ENCODE measurements at regions not wholly inside any gene's neighbourhood (a gene's known extent, or its start where the extent isn't known, plus 50 kb on each side); places are given as distances from the start of the nearest gene placed in this dataset.
"Not testable (repeated sequence)": the region's sequence is repeated elsewhere in the genome, so short reads cannot be mapped to it uniquely, and the experiment has no call there.

DNA sequence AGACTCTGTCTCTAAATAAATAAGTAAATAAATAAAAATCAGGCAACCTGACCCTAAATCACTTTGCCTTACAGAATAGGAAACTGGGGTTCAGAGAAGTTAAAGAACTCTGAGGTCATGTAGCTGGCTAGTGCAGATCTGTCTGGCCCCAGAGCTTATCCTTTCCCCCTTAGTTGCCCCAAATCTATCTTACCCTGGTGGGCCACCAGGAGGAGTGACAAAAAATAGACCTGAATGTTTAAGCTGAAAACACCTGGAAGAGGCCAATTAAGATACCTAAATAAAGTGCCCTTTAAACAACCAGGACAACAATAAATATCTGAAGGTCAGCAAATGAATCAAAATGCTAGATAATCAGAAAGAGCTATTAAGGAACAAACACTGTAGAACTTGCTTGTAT lies 59.7 kb downstream of the TEX35 start:
- DNase-seq (ENCODE audit: low read depth) = no peak

- no peak for DNase-seq (ENCODE audit: low read depth)
Observed at GRCh38 chr1:178573330-178573729, 60.4 kb downstream of the TEX35 start.

- DNase-seq (ENCODE audit: low read depth) = no peak
Observed at GRCh38 chr1:178574345-178574744, 61.4 kb downstream of the TEX35 start.

GRCh38 chr1:178575611-178576361 lies 62.9 kb downstream of the TEX35 start:
- no peak for DNase-seq (ENCODE audit: low read depth)

- no peak for DNase-seq (ENCODE audit: low read depth)
Observed at GRCh38 chr1:178576841-178577240, 63.9 kb downstream of the TEX35 start.

DNA sequence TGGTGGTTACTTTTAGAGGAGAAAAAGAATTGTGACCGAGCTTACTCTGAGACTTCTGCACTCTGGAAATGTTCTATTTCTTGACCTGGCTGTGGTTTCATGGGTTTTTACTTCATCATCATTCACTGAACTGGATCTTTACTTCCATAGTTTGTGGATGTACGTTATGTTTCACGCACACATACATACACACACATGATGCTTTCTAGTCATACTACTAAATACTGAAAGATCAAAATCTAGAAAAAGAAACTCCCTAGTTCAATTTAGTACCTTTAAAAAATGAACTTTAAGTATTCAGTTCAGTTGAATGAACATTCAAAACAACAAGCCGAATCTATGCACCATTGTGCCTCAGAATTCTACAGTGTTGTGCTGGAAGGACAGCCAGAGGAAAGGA lies 65.0 kb downstream of the TEX35 start:
- no peak for DNase-seq (ENCODE audit: low read depth)

GRCh38 chr1:178578541-178578940 lies 65.6 kb downstream of the TEX35 start:
- DNase-seq (ENCODE audit: low read depth) = no peak

DNA sequence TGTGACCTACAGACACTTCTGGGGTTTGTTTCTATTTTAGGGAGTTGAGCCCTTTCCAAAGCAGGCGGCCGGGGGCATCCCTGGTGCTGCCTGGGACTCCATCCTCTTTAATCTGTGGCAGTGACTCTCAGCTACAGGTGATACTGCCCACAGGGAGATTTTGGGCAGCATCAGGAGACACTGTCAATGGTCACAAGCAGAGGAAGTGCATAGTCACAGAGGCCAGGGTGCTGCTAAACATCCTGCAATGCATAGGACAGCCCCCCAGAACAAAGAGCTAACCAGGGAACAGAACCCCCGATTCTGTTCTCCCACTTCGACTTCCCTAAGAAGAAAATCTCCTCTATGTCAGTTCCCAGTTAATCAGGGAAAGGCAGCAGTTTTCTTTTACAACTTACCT lies 66.2 kb downstream of the TEX35 start:
- no peak for DNase-seq (ENCODE audit: low read depth)

DNA sequence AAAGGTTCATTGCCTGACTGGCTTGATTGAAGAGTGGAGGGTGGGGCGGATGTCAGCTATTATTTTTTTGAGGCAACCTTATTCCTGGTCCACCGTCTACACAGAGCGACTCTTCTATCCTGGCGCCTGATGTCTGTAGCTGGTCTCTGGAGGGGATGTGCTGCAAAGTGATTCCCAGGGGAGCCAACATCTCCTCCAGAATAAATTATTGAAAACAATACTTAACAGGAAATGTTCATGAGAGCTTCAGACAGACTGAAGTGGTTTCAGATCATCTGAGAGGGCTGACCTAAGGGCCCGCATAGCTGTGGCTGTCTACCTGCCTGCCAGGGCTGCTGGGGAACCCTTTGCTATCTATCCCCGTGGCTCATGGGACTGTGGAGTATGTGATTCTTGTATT lies 66.7 kb downstream of the TEX35 start:
- DNase-seq (ENCODE audit: low read depth) = no peak

DNA sequence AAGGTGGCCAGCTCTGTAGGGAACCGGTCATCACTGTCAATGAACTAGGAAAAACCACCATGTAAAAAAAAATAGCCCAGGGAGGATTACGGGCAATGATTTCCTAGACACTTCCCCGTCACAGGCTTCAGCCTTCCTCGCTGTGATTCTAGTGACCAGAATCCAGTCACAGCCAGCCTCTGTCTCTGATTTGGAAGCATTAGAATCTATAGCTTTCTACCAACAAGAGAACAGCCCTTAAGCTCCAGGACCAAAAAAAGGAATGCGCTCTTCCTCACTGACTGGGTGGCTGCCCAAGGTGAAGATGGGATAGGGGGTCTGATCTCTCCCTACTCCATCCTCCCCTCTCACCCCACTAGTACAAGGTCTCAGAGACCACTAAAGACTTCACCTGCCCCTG lies 67.2 kb downstream of the TEX35 start:
- DNase-seq (ENCODE audit: low read depth) = no peak

GRCh38 chr1:178580876-178581275 lies 68.0 kb downstream of the TEX35 start:
- DNase-seq (ENCODE audit: low read depth) = no peak

DNA sequence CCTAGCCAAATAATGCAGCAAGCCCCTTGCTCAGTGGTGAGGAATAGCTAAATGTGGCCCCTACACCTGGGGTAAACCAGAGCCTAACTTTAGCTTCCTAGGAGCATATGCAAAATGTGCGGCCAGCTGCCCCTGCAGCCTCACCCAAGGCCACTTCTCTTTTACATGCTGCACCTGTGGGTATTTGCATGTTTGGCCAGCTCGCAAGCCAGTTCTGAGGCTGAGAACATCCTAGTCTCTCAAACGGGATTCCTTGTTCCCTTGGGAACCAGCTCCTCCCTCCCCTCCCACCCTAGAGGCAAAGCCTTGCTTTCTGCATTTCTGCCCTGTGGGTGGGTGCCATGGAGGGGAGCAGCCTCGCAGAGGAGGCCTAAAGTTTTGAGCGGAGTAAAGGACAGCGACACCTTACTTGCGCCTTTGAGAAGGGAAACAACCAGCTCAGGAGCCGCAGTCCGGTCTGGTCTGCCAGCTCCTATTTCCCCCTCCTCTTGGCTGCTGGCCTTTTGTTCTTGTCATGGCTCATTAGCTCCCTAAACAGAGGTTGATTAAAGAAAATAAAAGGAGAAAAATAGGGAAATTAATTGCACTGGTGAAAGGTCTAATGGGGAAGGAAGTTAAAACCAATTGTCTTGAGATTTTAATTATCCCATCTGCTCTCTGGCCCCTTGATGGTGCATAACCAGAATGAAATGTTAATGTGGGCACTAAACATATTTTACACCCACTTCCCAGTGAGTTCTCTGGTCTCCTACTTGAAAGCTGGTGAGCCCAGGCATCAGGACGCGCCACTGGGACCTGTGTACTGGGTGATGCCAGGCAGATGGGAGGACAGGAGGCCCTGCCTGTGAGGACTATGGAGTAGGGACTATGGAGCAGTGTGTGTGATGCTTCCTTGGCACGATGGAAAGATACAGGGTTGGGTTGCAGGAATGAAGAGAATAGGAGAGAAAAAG lies 68.7 kb downstream of the TEX35 start:
- no peak for DNase-seq (ENCODE audit: low read depth)

- DNase-seq (ENCODE audit: low read depth) = no peak
Observed at GRCh38 chr1:178587096-178587495, 74.2 kb downstream of the TEX35 start.

DNA sequence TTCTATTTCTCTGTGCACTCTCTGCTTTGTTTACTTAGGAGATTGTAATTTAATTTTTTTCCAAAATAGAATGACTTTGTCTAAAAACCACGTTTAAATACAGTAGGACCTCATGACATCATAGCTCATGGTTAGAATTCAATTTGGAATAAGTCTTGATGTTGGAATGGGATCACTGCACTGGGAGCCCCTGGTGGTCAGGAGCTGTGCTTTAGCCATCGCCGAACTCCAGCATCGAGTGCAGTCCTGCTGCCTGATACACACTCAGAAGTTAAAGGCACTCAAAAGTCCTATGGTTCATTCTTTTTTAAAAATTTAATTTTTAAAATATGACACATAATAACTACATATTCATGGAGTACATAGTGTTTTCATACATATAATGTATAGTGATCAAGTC lies 75.1 kb downstream of the TEX35 start:
- DNase-seq (ENCODE audit: low read depth) = no peak

DNA sequence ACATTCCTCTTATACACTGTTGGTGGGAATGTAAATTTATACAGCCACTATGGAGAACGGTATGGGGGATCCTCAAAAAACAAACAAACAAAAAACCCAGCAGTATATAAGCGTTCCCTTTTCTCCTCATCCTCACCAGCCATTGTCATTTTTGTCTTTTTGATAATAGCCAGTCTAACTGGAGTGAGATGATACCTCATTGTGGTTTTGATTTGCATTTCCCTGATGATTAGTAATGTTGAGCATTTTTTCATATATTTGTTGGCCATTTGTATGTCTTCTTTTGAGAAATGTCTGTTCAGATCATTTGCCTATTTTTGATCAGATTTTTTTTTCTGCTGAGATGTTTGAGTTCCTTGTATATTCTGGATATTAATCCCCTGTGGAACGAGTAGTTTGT lies 76.1 kb downstream of the TEX35 start:
- DNase-seq (ENCODE audit: low read depth) = not testable (repeated sequence)

- not testable (repeated sequence) for DNase-seq (ENCODE audit: low read depth)
Observed at GRCh38 chr1:178591811-178592210, 78.9 kb downstream of the TEX35 start.

- DNase-seq (ENCODE audit: low read depth) = no peak
Observed at GRCh38 chr1:178593515-178593914, 80.6 kb downstream of the TEX35 start.

GRCh38 chr1:178594133-178594532 lies 81.2 kb downstream of the TEX35 start:
- DNase-seq (ENCODE audit: low read depth) = no peak

DNA sequence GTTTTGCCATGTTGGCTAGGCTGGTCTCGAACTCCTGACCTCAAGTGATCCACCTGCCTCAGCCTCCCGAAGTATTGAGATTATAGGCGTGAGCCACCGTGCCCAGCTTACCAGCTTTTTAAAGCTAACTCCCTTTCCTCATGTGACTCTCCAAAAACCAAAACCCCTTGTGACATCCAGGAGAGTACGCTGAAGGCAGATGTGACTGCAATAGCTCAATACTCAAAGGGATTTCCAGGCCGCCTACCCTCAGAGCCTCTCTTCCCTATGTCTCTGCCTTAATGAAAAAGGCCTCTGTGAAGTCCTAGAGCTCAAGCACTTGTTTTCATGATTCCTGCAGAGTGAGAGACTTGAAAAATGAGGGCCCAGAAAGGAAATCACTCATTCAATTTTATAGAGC lies 82.6 kb downstream of the TEX35 start:
- no peak for DNase-seq (ENCODE audit: low read depth)

DNA sequence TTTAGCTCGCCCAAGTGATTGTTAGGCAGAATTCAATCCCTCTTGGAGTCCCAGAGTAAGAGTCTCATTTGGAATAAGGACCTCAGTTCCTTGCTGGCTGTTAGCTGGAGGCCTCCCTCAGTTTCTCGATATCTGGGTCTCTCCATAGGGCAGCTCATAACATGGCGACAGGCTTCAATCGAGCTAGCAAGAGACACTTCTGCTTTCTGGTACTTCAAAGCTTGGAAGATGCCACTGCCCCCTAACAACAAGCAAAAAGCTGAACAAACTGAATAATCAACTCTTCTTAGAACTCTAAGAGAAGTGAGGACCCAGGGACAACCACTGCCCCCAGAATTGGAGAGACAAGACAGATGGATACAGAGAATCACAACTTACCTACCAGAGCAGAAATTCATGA lies 86.2 kb downstream of the TEX35 start:
- DNase-seq (ENCODE audit: low read depth) = no peak

GRCh38 chr1:178599745-178600144 lies 86.8 kb downstream of the TEX35 start:
- DNase-seq (ENCODE audit: low read depth) = no peak

DNA sequence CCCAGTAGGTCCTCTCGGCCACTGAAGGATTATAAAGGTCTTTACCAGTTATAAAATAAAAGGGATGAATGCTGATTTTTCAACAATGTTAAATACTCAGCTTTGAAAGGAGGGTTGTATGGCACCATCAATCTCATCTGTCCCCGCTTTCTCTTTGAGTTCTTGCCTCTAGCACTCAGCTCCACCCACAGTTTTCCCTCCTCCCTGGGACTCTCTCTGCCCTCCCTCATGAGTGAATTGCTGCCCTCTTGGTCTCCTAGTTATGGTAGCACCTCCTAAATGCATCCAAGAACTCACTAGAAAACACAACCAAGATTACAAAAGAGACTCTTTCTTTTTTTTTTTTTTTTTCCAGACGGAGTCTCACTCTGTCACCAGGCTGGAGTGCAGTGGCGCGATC lies 91.0 kb downstream of the TEX35 start:
- no peak for DNase-seq (ENCODE audit: low read depth)

DNA sequence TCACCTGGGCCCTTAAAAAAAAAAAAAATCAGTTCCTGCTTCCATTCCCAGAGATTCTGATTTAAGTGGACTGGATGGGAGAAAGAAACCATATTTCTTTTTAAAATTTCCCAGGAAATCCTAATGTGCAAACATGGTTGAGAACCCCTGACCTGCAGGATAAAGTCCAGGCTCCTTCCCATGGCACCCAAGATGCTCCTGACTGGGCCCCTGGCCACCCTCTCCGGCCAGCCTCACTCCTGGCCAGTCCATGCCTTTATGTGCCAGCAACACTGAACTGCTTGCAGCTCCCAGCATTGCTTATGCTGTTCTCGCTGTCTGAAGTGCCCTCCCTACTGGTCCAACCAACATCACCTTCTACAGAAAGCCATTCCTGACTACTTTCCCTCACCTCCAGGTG lies 93.9 kb downstream of the TEX35 start:
- no peak for DNase-seq (ENCODE audit: low read depth)
